OCI-LY1 (cell line): ENCODE measurements at regions not wholly inside any gene's neighbourhood (a gene's known extent, or its start where the extent isn't known, plus 50 kb on each side); places are given as distances from the start of the nearest gene placed in this dataset.

Experiments
- CTCF ChIP-seq: fragments of 200-600 bp; sonication (generic), shearing (Covaris generic); IDR thresholded peaks from 2 replicates; pipeline ENCODE4 v1.5.1; 2017; ENCODE audit warnings: mild to moderate bottlenecking, antibody characterized with exemption, low read length, moderate library complexity, mixed read lengths
- EZH2 ChIP-seq: fragments of 200-600 bp; sonication (generic), shearing (Covaris generic); IDR thresholded peaks from 2 replicates; pipeline ENCODE4 v1.8.0; 2017; ENCODE audit warnings: borderline replicate concordance, mixed run types, mild to moderate bottlenecking, antibody characterized with exemption, low read length, moderate library complexity, mixed read lengths

GRCh38 chr13:62706048-62706447 lies 1290.4 kb upstream of the PCDH20 start:
- TF ChIP-seq CTCF (no peak), EZH2 (no peak)
